Stimulated activated CD8-positive, alpha-beta memory T cell treated with anti-CD3 and anti-CD28 coated beads, Interleukin-15, amount 100 ng/mL, for 24 hours (primary cell): ENCODE measurements at regions not wholly inside any gene's neighbourhood (a gene's known extent, or its start where the extent isn't known, plus 50 kb on each side); places are given as distances from the start of the nearest gene placed in this dataset.

Experiments
- DNase-seq: peaks from one replicate; pipeline ENCODE4 v3.0.0-alpha.2; 2020; ENCODE audit warnings: low read depth

GRCh38 chr9:86893811-86894490 is 53.4 kb downstream of the GAS1 start:
- DNase-seq, result no peak

- DNase-seq, result no peak
Observed at GRCh38 chr9:86892576-86892975, 54.7 kb downstream of the GAS1 start.

GRCh38 chr9:86891886-86892437 is 55.3 kb downstream of the GAS1 start:
- no peak for DNase-seq

GRCh38 chr9:86891091-86891490 is 56.2 kb downstream of the GAS1 start:
- no peak for DNase-seq

- no peak for DNase-seq
Observed at GRCh38 chr9:86885232-86885631, 62.1 kb downstream of the GAS1 start.

GRCh38 chr9:86876621-86877196 is 70.6 kb downstream of the GAS1 start:
- DNase-seq, result no peak

- DNase-seq, result no peak
Observed at GRCh38 chr9:86868616-86869015, 78.7 kb downstream of the GAS1 start.

- DNase-seq, result no peak
Observed at GRCh38 chr9:86867804-86868313, 79.4 kb downstream of the GAS1 start.

- DNase-seq, result no peak
Observed at GRCh38 chr9:86865952-86866351, 81.4 kb downstream of the GAS1 start.

GRCh38 chr9:86860006-86860405 is 87.3 kb downstream of the GAS1 start:
- DNase-seq, result no peak

- no peak for DNase-seq
Observed at GRCh38 chr9:86859056-86859455, 88.2 kb downstream of the GAS1 start.

GRCh38 chr9:86858009-86858408 is 89.3 kb downstream of the GAS1 start:
- no peak for DNase-seq

- DNase-seq, result no peak
Observed at GRCh38 chr9:86856259-86856658, 91.0 kb downstream of the GAS1 start.

- DNase-seq, result no peak
Observed at GRCh38 chr9:86854898-86855523, 92.3 kb downstream of the GAS1 start.

GRCh38 chr9:86846656-86847055 is 100.7 kb downstream of the GAS1 start:
- DNase-seq, result no peak

GRCh38 chr9:86843206-86843605 is 104.1 kb downstream of the GAS1 start:
- DNase-seq, result no peak

- no peak for DNase-seq
Observed at GRCh38 chr9:86842573-86842972, 104.7 kb downstream of the GAS1 start.

GRCh38 chr9:86839522-86839921 is 107.8 kb downstream of the GAS1 start:
- DNase-seq, result no peak

- no peak for DNase-seq
Observed at GRCh38 chr9:86838519-86839497, 108.5 kb downstream of the GAS1 start.

- no peak for DNase-seq
Observed at GRCh38 chr9:86837345-86837744, 110.0 kb downstream of the GAS1 start.

- no peak for DNase-seq
Observed at GRCh38 chr9:86836797-86837196, 110.5 kb downstream of the GAS1 start.

- DNase-seq, result no peak
Observed at GRCh38 chr9:86836266-86836665, 111.0 kb downstream of the GAS1 start.
